Spleen (tissue), 11 donors: ENCODE measurements at regions not wholly inside any gene's neighbourhood (a gene's known extent, or its start where the extent isn't known, plus 50 kb on each side); places are given as distances from the start of the nearest gene placed in this dataset.
"Not testable (repeated sequence)": the region's sequence is repeated elsewhere in the genome, so short reads cannot be mapped to it uniquely, and the experiment has no call there.

Experiments
- DNase-seq: peaks from one replicate; pipeline ENCODE4 v3.0.0-alpha.2; 2020
- H3K27ac ChIP-seq, 8 donors: fragments of 200-600 bp; sonication (generic) in 7 of 8; 1 replicate in 4 of 8; 2 replicates in 4 of 8; pipeline versions ENCODE4 v1.5.0 to v1.8.0; 2016 to 2021; ENCODE audit warnings: inconsistent platforms in 4 of 8, mild to moderate bottlenecking in 4 of 8, moderate library complexity in 1 of 8
- H3K27me3 ChIP-seq, 7 donors: fragments of 200-600 bp; sonication (generic) in 6 of 7; replicated peaks in 1 of 7; 1 replicate in 4 of 7; 2 replicates in 3 of 7; pipeline versions ENCODE4 v1.5.0 to v1.8.0; 2016 to 2021; ENCODE audit warnings: inconsistent platforms in 3 of 7, mild to moderate bottlenecking in 1 of 7
- H3K36me3 ChIP-seq, 6 donors: fragments of 200-600 bp; sonication (generic) in 5 of 6; 1 replicate in 4 of 6; 2 replicates in 2 of 6; pipeline versions ENCODE4 v1.5.0 to v1.8.0; 2016 to 2021; ENCODE audit warnings: inconsistent platforms in 2 of 6
- H3K4me1 ChIP-seq, 6 donors: fragments of 200-600 bp; sonication (generic) in 5 of 6; 1 replicate in 3 of 6; 2 replicates in 3 of 6; pipeline versions ENCODE4 v1.5.0 to v1.8.0; 2016 to 2021; ENCODE audit warnings: inconsistent platforms in 3 of 6
- H3K4me3 ChIP-seq, 8 donors: fragments of 200-600 bp; sonication (generic) in 7 of 8; 1 replicate in 4 of 8; 2 replicates in 4 of 8; pipeline versions ENCODE4 v1.5.0 to v1.8.0; 2016 to 2021; ENCODE audit warnings: inconsistent platforms in 4 of 8, mild to moderate bottlenecking in 4 of 8, moderate library complexity in 2 of 8
- H3K9me3 ChIP-seq, 8 donors: fragments of 200-600 bp; sonication (generic) in 7 of 8; 1 replicate in 4 of 8; 2 replicates in 4 of 8; pipeline versions ENCODE4 v1.5.0 to v1.8.0; 2016 to 2021; ENCODE audit warnings: inconsistent platforms in 4 of 8
- CTCF ChIP-seq, 11 experiments: fragments of 200-600 bp in 7 of 11; fragments of 450-650 bp in 4 of 11; sonication (generic) in 4 of 11; IDR thresholded peaks in 8 of 11; conservative IDR thresholded peaks in 3 of 11; 1 replicate in 7 of 11; 2 replicates in 4 of 11; pipeline versions ENCODE4 v1.4.0 to v1.8.0; 2016 to 2021; ENCODE audit warnings: antibody characterized with exemption in 11 of 11, inconsistent platforms in 4 of 11, mild to moderate bottlenecking in 1 of 11
- POLR2A ChIP-seq, 3 donors: fragments of 450-650 bp; IDR thresholded peaks; one replicate each; pipeline ENCODE4 v1.5.1; 2017; ENCODE audit warnings: antibody characterized with exemption in 3 of 3, mild to moderate bottlenecking in 1 of 3
- POLR2AphosphoS5 ChIP-seq, 3 donors: sonication (generic); formaldehyde crosslinking; IDR thresholded peaks; one replicate each; pipeline ENCODE4 v1.5.1; 2017; ENCODE audit warnings: antibody characterized with exemption in 3 of 3
- WGBS, 5 donors: extraction: QIAGEN DNeasy Blood & Tissue Kit in 3 of 5; methylation state at CpG; one replicate each; pipeline versions ENCODE4 v1.1.5 to v1.1.7; 2013 to 2018; 5-methylcytosine and 5-hydroxymethylcytosine counted together
- intact Hi-C: fragments of 100-400 bp; cut with DNase I; formaldehyde crosslinking; loops from one replicate; pipeline ENCODE4 v1.15.0; 2023; ENCODE audit warnings: low total_unique reads
- donor health status: healthy with polysubstance abuse.
- donor health status: DM: no; HTN: no; CAD: no; lungs with moderate emphysema.
- donor health status: DM: no; HTN: no; CAD: no.
- donor health status: Bipolar disorder and iron deficiency.
- donor health status: healthy.
- donor health status: DM: no; HTN: no; CAD: no.
- donor health status: DM: yes; HTN: yes; CAD: no.

- Histone ChIP-seq H3K4me3 (no peak overlapping the region), H3K27me3 (no peaks in the 10 kb centered on the region), H3K27ac (no peak overlapping the region), H3K36me3 (no peaks in the 10 kb centered on the region), H3K4me1 (no peaks in the 10 kb centered on the region), H3K9me3 (peaks cover 0 to 24% (median 3%) of the 10 kb centered on the region in 8 donors)
- no peak for TF ChIP-seq POLR2A (IDR thresholded peaks at IDR 0.05)
- no peak for TF ChIP-seq POLR2AphosphoS5 (IDR thresholded peaks at IDR 0.05)
- no peak for TF ChIP-seq CTCF (IDR thresholded peaks at IDR 0.05 in 8 of 11, conservative IDR thresholded peaks at IDR 0.05 in 3 of 11)
- DNase-seq: no peak
- intact Hi-C loops: no loop called here
Observed at GRCh38 chr13:90261343-90261742, 1086.1 kb upstream of the MIR17HG start.

GRCh38 chr13:90270226-90270625 lies 1077.3 kb upstream of the MIR17HG start:
- Histone ChIP-seq H3K4me1 (no peaks in the 10 kb centered on the region), H3K27me3 (no peaks in the 10 kb centered on the region), H3K9me3 (peaks cover 0 to 26% (median 4%) of the 10 kb centered on the region in 8 donors), H3K4me3 (no peak overlapping the region), H3K27ac (no peak overlapping the region), H3K36me3 (no peaks in the 10 kb centered on the region)
- WGBS, 5 donors: 74 to 89% (median 81%) methylated on average over 2 of the region's 2 CpGs
- DNase-seq: no peak
- intact Hi-C loops: no loop called here
- TF ChIP-seq POLR2A (IDR thresholded peaks at IDR 0.05): no peak
- no peak for TF ChIP-seq POLR2AphosphoS5 (IDR thresholded peaks at IDR 0.05)

GRCh38 chr13:90272356-90272755 lies 1075.1 kb upstream of the MIR17HG start:
- Histone ChIP-seq H3K4me3 (no peak overlapping the region), H3K4me1 (no peaks in the 10 kb centered on the region), H3K27me3 (no peaks in the 10 kb centered on the region), H3K27ac (no peak overlapping the region), H3K36me3 (no peaks in the 10 kb centered on the region), H3K9me3 (peaks cover 0 to 26% (median 4%) of the 10 kb centered on the region in 8 donors)
- WGBS, 5 donors: 86 to 100% (median 93%) methylated on average over 1 of the region's 1 CpG
- intact Hi-C loops: no loop called here
- TF ChIP-seq POLR2A (IDR thresholded peaks at IDR 0.05) (no peak), CTCF (IDR thresholded peaks at IDR 0.05 in 8 of 11, conservative IDR thresholded peaks at IDR 0.05 in 3 of 11) (no peak), POLR2AphosphoS5 (IDR thresholded peaks at IDR 0.05) (no peak)
- no peak for DNase-seq

GRCh38 chr13:90276216-90276615 lies 1071.3 kb upstream of the MIR17HG start:
- no peak overlapping the region for H3K27ac ChIP-seq
- no peaks in the 10 kb centered on the region for H3K4me1 ChIP-seq
- H3K9me3 ChIP-seq: peaks cover 0 to 11% (median 4%) of the 10 kb centered on the region in 8 donors
- no peak overlapping the region for H3K4me3 ChIP-seq
- H3K36me3 ChIP-seq: no peaks in the 10 kb centered on the region
- no peak for DNase-seq
- H3K27me3 ChIP-seq: no peaks in the 10 kb centered on the region
- no peak for TF ChIP-seq POLR2A (IDR thresholded peaks at IDR 0.05)
- TF ChIP-seq CTCF (IDR thresholded peaks at IDR 0.05 in 8 of 11, conservative IDR thresholded peaks at IDR 0.05 in 3 of 11): no peak
- no peak for TF ChIP-seq POLR2AphosphoS5 (IDR thresholded peaks at IDR 0.05)
- intact Hi-C loops: no loop called here
- 76 to 90% (median 80%) methylated on average over 1 of the region's 1 CpG for WGBS, 5 donors

- H3K4me1 ChIP-seq, H3K36me3 ChIP-seq, H3K9me3 ChIP-seq, DNase-seq, H3K27me3 ChIP-seq, intact Hi-C loops, H3K4me3 ChIP-seq, H3K27ac ChIP-seq: not testable (repeated sequence)
- 78 to 96% (median 86%) methylated on average over 3 of the region's 3 CpGs for WGBS, 5 donors
Observed at GRCh38 chr13:90278231-90278630, 1069.3 kb upstream of the MIR17HG start.
